Neural crest cell (in vitro differentiated cells): ENCODE measurements at regions not wholly inside any gene's neighbourhood (a gene's known extent, or its start where the extent isn't known, plus 50 kb on each side); places are given as distances from the start of the nearest gene placed in this dataset.
A peak's percentile ranks its signal among the peaks of the same experiment; 100 is the strongest.

Source experiments
- DNase-seq: peaks from one replicate; pipeline ENCODE4 v3.0.0; 2021; ENCODE audit warnings: low read depth, mixed read lengths, low spot score
- H3K27ac Mint-ChIP-seq: one replicate; pipeline ENCODE4 v1.8.0; 2021; ENCODE audit warnings: mild to moderate bottlenecking, mixed read lengths; ENCODE audit not compliant: unreplicated experiment
- H3K27me3 Mint-ChIP-seq: 2 replicates; pipeline ENCODE4 v1.8.0; 2021; ENCODE audit warnings: low read depth, mild to moderate bottlenecking, mixed read lengths
- H3K36me3 Mint-ChIP-seq: 2 replicates; pipeline ENCODE4 v1.8.0; 2021; ENCODE audit warnings: low read depth, mild to moderate bottlenecking, mixed read lengths
- H3K4me1 Mint-ChIP-seq: 2 replicates; pipeline ENCODE4 v1.8.0; 2021; ENCODE audit warnings: mixed read lengths
- H3K4me3 Mint-ChIP-seq: one replicate; pipeline ENCODE4 v1.8.0; 2021; ENCODE audit warnings: mild to moderate bottlenecking, mixed read lengths
- H3K9me3 Mint-ChIP-seq: 2 replicates; pipeline ENCODE4 v1.8.0; 2021; ENCODE audit warnings: mixed read lengths
- CTCF ChIP-seq: fragments of 200-600 bp; sonication (generic); conservative IDR thresholded peaks from 2 replicates; pipeline ENCODE4 v1.5.0; 2021; ENCODE audit warnings: antibody characterized with exemption, mild to moderate bottlenecking

DNA sequence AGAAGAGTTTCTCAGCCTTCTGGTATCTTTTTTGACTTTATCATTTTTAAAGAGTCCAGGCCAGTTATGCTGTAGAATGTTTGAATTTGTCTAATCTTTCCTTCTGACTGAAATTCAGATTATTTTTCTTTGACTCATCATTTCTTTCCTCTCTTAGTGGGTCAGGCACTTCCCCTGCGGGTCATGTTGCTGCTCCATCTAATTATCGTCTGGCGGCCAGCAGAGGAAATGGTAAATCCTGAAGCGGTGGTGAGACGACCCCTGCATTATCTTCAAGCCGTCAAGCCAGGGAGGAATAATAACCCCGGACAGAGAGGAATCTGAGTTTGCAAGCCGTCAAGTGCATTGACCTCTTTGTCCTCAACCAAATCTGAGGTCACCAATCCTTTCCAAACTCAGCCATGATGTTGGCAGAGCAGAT is 102.1 kb downstream of the ADSS2 start:
- Mint-ChIP-seq H3K9me3 (peaks cover 2% of the 10 kb centered on the region), H3K27ac (no peak overlapping the region), H3K4me1 (peaks cover 50% of the 10 kb centered on the region), H3K27me3 (no peaks in the 10 kb centered on the region), H3K36me3 (peaks cover 3% of the 10 kb centered on the region), H3K4me3 (no peak overlapping the region)
- no peak for TF ChIP-seq CTCF
- no peak for DNase-seq

GRCh38 chr1:244350027-244350426 is 101.7 kb downstream of the ADSS2 start:
- no peak for DNase-seq
- TF ChIP-seq CTCF: no peak
- H3K36me3 Mint-ChIP-seq: peaks cover 5% of the 10 kb centered on the region
- no peak overlapping the region for H3K27ac Mint-ChIP-seq
- H3K4me1 Mint-ChIP-seq: peaks cover 54% of the 10 kb centered on the region
- H3K27me3 Mint-ChIP-seq: no peaks in the 10 kb centered on the region
- H3K4me3 Mint-ChIP-seq: no peak overlapping the region
- peaks cover 2% of the 10 kb centered on the region for H3K9me3 Mint-ChIP-seq

DNA sequence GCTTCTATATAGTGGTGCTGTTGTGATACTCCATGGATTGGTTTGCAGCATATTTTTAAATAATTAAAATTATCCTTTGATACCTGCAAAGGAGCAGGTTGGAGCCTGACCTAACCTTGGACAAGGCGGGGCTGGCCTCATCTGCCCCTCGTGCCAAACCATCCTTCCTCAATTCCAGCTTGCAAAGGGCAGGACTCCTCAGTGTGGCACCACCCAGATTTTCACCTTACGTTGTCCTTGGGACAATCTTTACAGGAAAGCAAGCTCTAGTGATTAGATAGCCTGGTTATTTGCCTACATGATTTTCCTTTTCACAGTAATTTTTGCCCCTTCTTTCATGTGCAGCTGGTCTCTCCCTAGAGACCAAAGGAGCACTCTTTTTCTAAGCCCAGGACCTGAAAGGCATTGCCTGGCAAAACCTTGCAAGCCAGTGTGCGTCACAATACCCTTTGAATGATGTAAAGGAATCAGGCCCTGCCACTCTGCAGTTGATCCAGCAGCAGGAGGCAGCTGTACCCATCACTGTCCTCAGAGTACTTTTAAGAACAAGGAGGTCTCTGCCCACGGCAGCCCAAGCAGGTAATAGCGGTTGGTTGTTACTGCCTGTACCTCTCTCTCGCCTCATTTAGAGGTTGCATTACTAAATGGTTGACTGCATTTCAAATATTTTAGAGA is 99.4 kb downstream of the ADSS2 start:
- Mint-ChIP-seq H3K4me1 (peaks cover 51% of the 10 kb centered on the region), H3K36me3 (peaks cover 5% of the 10 kb centered on the region), H3K9me3 (peaks cover 4% of the 10 kb centered on the region), H3K4me3 (no peak overlapping the region), H3K27ac (no peak overlapping the region), H3K27me3 (no peaks in the 10 kb centered on the region)
- no peak for DNase-seq
- TF ChIP-seq CTCF: no peak

GRCh38 chr1:244353551-244354091 is 98.1 kb downstream of the ADSS2 start:
- no peak for TF ChIP-seq CTCF
- no peaks in the 10 kb centered on the region for H3K27me3 Mint-ChIP-seq
- H3K4me3 Mint-ChIP-seq: peak overlapping the region; percentile 54
- H3K4me1 Mint-ChIP-seq: peaks cover 51% of the 10 kb centered on the region
- peaks cover 5% of the 10 kb centered on the region for H3K36me3 Mint-ChIP-seq
- H3K9me3 Mint-ChIP-seq: peaks cover 4% of the 10 kb centered on the region
- peak overlapping the region; percentile 95 for H3K27ac Mint-ChIP-seq
- DNase-seq: no peak

DNA sequence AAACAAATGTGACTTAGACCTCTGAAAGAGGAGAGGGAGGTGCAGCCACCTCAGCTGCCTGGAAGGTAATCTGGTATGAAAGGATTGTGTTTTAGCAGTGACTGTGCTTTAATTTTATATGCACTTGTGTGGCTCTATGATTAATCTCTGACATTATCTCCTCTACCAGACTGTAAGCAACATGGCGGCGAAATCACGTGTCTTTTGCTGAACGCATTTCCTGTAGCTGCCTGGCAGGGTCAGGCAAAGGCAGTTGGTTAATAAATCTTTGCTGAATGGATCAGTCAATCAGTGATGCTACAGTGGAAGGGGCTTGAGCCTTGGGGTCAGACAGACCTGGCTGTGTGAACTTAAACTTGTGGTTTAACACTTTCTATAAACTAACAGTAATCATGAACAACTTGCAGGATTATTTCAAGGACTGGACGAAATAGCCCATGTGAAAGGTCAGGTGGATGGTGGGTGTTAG is 96.9 kb downstream of the ADSS2 start:
- peaks cover 40% of the 10 kb centered on the region for H3K4me1 Mint-ChIP-seq
- no peak overlapping the region for H3K4me3 Mint-ChIP-seq
- no peak for TF ChIP-seq CTCF
- no peaks in the 10 kb centered on the region for H3K27me3 Mint-ChIP-seq
- H3K9me3 Mint-ChIP-seq: peaks cover 4% of the 10 kb centered on the region
- H3K36me3 Mint-ChIP-seq: peaks cover 5% of the 10 kb centered on the region
- no peak for DNase-seq
- H3K27ac Mint-ChIP-seq: no peak overlapping the region
